Activated T-helper 2 cell treated with anti-CD3 and anti-CD28 coated beads, Interferon-gamma antibody, Interleukin-2, Interleukin-4, amounts not matched to agents 10 μg/mL and 5 μg/mL and 100 μg/mL, durations not matched to agents 14 hours and 24 hours and 36 hours (primary cell): ENCODE measurements at regions not wholly inside any gene's neighbourhood (a gene's known extent, or its start where the extent isn't known, plus 50 kb on each side); places are given as distances from the start of the nearest gene placed in this dataset.
"Not testable (repeated sequence)": the region's sequence is repeated elsewhere in the genome, so short reads cannot be mapped to it uniquely, and the experiment has no call there.

ENCODE experiments used
- DNase-seq: peaks from one replicate; pipeline ENCODE4 v3.0.0; 2021; ENCODE audit warnings: low spot score
- H3K27ac Mint-ChIP-seq: one replicate; pipeline ENCODE4 v1.8.0; 2021; ENCODE audit warnings: mixed read lengths
- H3K27me3 Mint-ChIP-seq: one replicate; pipeline ENCODE4 v1.8.0; 2021; ENCODE audit warnings: low read depth, mixed read lengths
- H3K36me3 Mint-ChIP-seq: one replicate; pipeline ENCODE4 v1.8.0; 2021; ENCODE audit warnings: low read depth, mixed read lengths
- H3K4me1 Mint-ChIP-seq: one replicate; pipeline ENCODE4 v1.8.0; 2021; ENCODE audit warnings: low read depth, mixed read lengths
- H3K4me3 Mint-ChIP-seq: one replicate; pipeline ENCODE4 v1.8.0; 2021; ENCODE audit warnings: low read depth, mild to moderate bottlenecking, moderate library complexity, mixed read lengths
- H3K9me3 Mint-ChIP-seq: one replicate; pipeline ENCODE4 v1.8.0; 2021; ENCODE audit warnings: mixed read lengths
- intact Hi-C: fragments of 100-400 bp; cut with micrococcal nuclease; formaldehyde crosslinking; loops from one replicate; pipeline ENCODE4 v1.15.1; 2023

- no peaks in the 10 kb centered on the region for H3K36me3 Mint-ChIP-seq
- H3K27me3 Mint-ChIP-seq = no peaks in the 10 kb centered on the region
- intact Hi-C loops = no loop called here
- H3K4me1 Mint-ChIP-seq = peaks cover 2% of the 10 kb centered on the region
- H3K4me3 Mint-ChIP-seq = no peak overlapping the region
- peaks cover 18% of the 10 kb centered on the region for H3K9me3 Mint-ChIP-seq
- H3K27ac Mint-ChIP-seq = no peak overlapping the region
- DNase-seq = no peak
Observed at GRCh38 chr12:96085475-96085874, 50.1 kb upstream of the LTA4H start.

GRCh38 chr12:96086190-96086589 is 50.8 kb upstream of the LTA4H start:
- H3K36me3 Mint-ChIP-seq, H3K27me3 Mint-ChIP-seq, H3K4me1 Mint-ChIP-seq, H3K27ac Mint-ChIP-seq, intact Hi-C loops, DNase-seq, H3K4me3 Mint-ChIP-seq: not testable (repeated sequence)
- H3K9me3 Mint-ChIP-seq = peaks cover 18% of the 10 kb centered on the region

- H3K4me1 Mint-ChIP-seq = peaks cover 20% of the 10 kb centered on the region
- no peak overlapping the region for H3K4me3 Mint-ChIP-seq
- peaks cover 18% of the 10 kb centered on the region for H3K9me3 Mint-ChIP-seq
- intact Hi-C loops = no loop called here
- no peak for DNase-seq
- no peaks in the 10 kb centered on the region for H3K27me3 Mint-ChIP-seq
- H3K36me3 Mint-ChIP-seq = no peaks in the 10 kb centered on the region
- no peak overlapping the region for H3K27ac Mint-ChIP-seq
Observed at GRCh38 chr12:96091833-96092232, 56.4 kb upstream of the LTA4H start.

GRCh38 chr12:96093543-96094196 is 58.3 kb upstream of the LTA4H start:
- no peak for DNase-seq
- H3K4me1 Mint-ChIP-seq = peaks cover 21% of the 10 kb centered on the region
- H3K27me3 Mint-ChIP-seq = no peaks in the 10 kb centered on the region
- no peaks in the 10 kb centered on the region for H3K36me3 Mint-ChIP-seq
- intact Hi-C loops = no loop called here
- no peak overlapping the region for H3K4me3 Mint-ChIP-seq
- H3K9me3 Mint-ChIP-seq = peaks cover 12% of the 10 kb centered on the region
- no peak overlapping the region for H3K27ac Mint-ChIP-seq

- no peak for DNase-seq
- H3K27ac Mint-ChIP-seq = no peak overlapping the region
- H3K4me3 Mint-ChIP-seq = no peak overlapping the region
- H3K36me3 Mint-ChIP-seq = no peaks in the 10 kb centered on the region
- H3K27me3 Mint-ChIP-seq = no peaks in the 10 kb centered on the region
- H3K4me1 Mint-ChIP-seq = peaks cover 21% of the 10 kb centered on the region
- intact Hi-C loops = no loop called here
- peaks cover 7% of the 10 kb centered on the region for H3K9me3 Mint-ChIP-seq
Observed at GRCh38 chr12:96094201-96094600, 58.8 kb upstream of the LTA4H start.

- no peaks in the 10 kb centered on the region for H3K9me3 Mint-ChIP-seq
- no peaks in the 10 kb centered on the region for H3K27me3 Mint-ChIP-seq
- H3K27ac Mint-ChIP-seq = no peak overlapping the region
- no peak overlapping the region for H3K4me3 Mint-ChIP-seq
- H3K36me3 Mint-ChIP-seq = no peaks in the 10 kb centered on the region
- no peak for DNase-seq
- peaks cover 26% of the 10 kb centered on the region for H3K4me1 Mint-ChIP-seq
- intact Hi-C loops = no loop called here
Observed at GRCh38 chr12:96098631-96099030, 63.2 kb upstream of the LTA4H start.

- Mint-ChIP-seq H3K27me3 (no peaks in the 10 kb centered on the region), H3K4me3 (no peak overlapping the region), H3K9me3 (no peaks in the 10 kb centered on the region), H3K36me3 (no peaks in the 10 kb centered on the region), H3K27ac (no peak overlapping the region), H3K4me1 (peaks cover 20% of the 10 kb centered on the region)
- DNase-seq = no peak
- intact Hi-C loops = no loop called here
Observed at GRCh38 chr12:96099421-96099820, 64.0 kb upstream of the LTA4H start.

GRCh38 chr12:96099986-96100385 is 64.6 kb upstream of the LTA4H start:
- intact Hi-C loops = no loop called here
- no peak for DNase-seq
- no peak overlapping the region for H3K4me3 Mint-ChIP-seq

GRCh38 chr12:96101806-96102205 is 66.4 kb upstream of the LTA4H start:
- intact Hi-C loops = no loop called here
- H3K36me3 Mint-ChIP-seq = no peaks in the 10 kb centered on the region
- H3K27ac Mint-ChIP-seq = no peak overlapping the region
- H3K4me1 Mint-ChIP-seq = peaks cover 11% of the 10 kb centered on the region
- no peaks in the 10 kb centered on the region for H3K27me3 Mint-ChIP-seq
- DNase-seq = no peak
- H3K9me3 Mint-ChIP-seq = no peaks in the 10 kb centered on the region
- no peak overlapping the region for H3K4me3 Mint-ChIP-seq

More at GRCh38 chr12:96099986-96100385, 64.6 kb upstream of the LTA4H start:
- H3K9me3 Mint-ChIP-seq = no peaks in the 10 kb centered on the region
- no peak overlapping the region for H3K27ac Mint-ChIP-seq
- no peaks in the 10 kb centered on the region for H3K27me3 Mint-ChIP-seq
- no peaks in the 10 kb centered on the region for H3K36me3 Mint-ChIP-seq
- H3K4me1 Mint-ChIP-seq = peaks cover 14% of the 10 kb centered on the region

GRCh38 chr12:96103067-96103644 is 67.8 kb upstream of the LTA4H start:
- H3K36me3 Mint-ChIP-seq = no peaks in the 10 kb centered on the region
- no peak overlapping the region for H3K27ac Mint-ChIP-seq
- H3K27me3 Mint-ChIP-seq = no peaks in the 10 kb centered on the region
- intact Hi-C loops = no loop called here
- DNase-seq = no peak
- H3K9me3 Mint-ChIP-seq = no peaks in the 10 kb centered on the region
- peaks cover 15% of the 10 kb centered on the region for H3K4me1 Mint-ChIP-seq
- no peak overlapping the region for H3K4me3 Mint-ChIP-seq

GRCh38 chr12:96104566-96104965 is 69.2 kb upstream of the LTA4H start:
- Mint-ChIP-seq H3K4me3 (no peak overlapping the region), H3K36me3 (no peaks in the 10 kb centered on the region), H3K27me3 (no peaks in the 10 kb centered on the region), H3K9me3 (no peaks in the 10 kb centered on the region), H3K27ac (no peak overlapping the region), H3K4me1 (peaks cover 18% of the 10 kb centered on the region)
- intact Hi-C loops = no loop called here
- DNase-seq = no peak

- H3K27me3 Mint-ChIP-seq = peaks cover 2% of the 10 kb centered on the region
- no peak overlapping the region for H3K4me3 Mint-ChIP-seq
- intact Hi-C loops = no loop called here
- H3K9me3 Mint-ChIP-seq = no peaks in the 10 kb centered on the region
- peaks cover 9% of the 10 kb centered on the region for H3K4me1 Mint-ChIP-seq
- no peak overlapping the region for H3K27ac Mint-ChIP-seq
- DNase-seq = no peak
- no peaks in the 10 kb centered on the region for H3K36me3 Mint-ChIP-seq
Observed at GRCh38 chr12:96106137-96106536, 70.8 kb upstream of the LTA4H start.

GRCh38 chr12:96107236-96107635 is 71.8 kb upstream of the LTA4H start:
- H3K27me3 Mint-ChIP-seq = peaks cover 5% of the 10 kb centered on the region
- H3K9me3 Mint-ChIP-seq = no peaks in the 10 kb centered on the region
- intact Hi-C loops = no loop called here

More at GRCh38 chr12:96107236-96107635, 71.8 kb upstream of the LTA4H start:
- DNase-seq = no peak
- Mint-ChIP-seq H3K4me3 (no peak overlapping the region), H3K4me1 (peaks cover 9% of the 10 kb centered on the region), H3K36me3 (no peaks in the 10 kb centered on the region), H3K27ac (no peak overlapping the region)
